Uterus (tissue), 2 donors: ENCODE measurements at regions not wholly inside any gene's neighbourhood (a gene's known extent, or its start where the extent isn't known, plus 50 kb on each side); places are given as distances from the start of the nearest gene placed in this dataset.

Experiments used
- POLR2A ChIP-seq, 2 donors: fragments of 450-650 bp; IDR thresholded peaks; one replicate each; pipeline ENCODE4 v1.6.1; 2016; ENCODE audit warnings: antibody characterized with exemption in 2 of 2, mild to moderate bottlenecking in 1 of 2, moderate library complexity in 1 of 2
- TF ChIP-seq, protein P1 (sequence below), 4 experiments: fragments of 200-600 bp in 2 of 4; fragments of 450-650 bp in 2 of 4; sonication (generic) in 2 of 4; IDR thresholded peaks; one replicate each; pipeline ENCODE4 v1.5.1; 2016 to 2019; ENCODE audit warnings: antibody characterized with exemption in 4 of 4, mild to moderate bottlenecking in 2 of 4, moderate library complexity in 1 of 4

GRCh38 chr22:47713941-47714340, 951.5 kb downstream of the TBC1D22A start:
- no peak for TF ChIP-seq POLR2A (IDR thresholded peaks at IDR 0.05)
- TF ChIP-seq, protein P1, sequence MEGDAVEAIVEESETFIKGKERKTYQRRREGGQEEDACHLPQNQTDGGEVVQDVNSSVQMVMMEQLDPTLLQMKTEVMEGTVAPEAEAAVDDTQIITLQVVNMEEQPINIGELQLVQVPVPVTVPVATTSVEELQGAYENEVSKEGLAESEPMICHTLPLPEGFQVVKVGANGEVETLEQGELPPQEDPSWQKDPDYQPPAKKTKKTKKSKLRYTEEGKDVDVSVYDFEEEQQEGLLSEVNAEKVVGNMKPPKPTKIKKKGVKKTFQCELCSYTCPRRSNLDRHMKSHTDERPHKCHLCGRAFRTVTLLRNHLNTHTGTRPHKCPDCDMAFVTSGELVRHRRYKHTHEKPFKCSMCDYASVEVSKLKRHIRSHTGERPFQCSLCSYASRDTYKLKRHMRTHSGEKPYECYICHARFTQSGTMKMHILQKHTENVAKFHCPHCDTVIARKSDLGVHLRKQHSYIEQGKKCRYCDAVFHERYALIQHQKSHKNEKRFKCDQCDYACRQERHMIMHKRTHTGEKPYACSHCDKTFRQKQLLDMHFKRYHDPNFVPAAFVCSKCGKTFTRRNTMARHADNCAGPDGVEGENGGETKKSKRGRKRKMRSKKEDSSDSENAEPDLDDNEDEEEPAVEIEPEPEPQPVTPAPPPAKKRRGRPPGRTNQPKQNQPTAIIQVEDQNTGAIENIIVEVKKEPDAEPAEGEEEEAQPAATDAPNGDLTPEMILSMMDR (IDR thresholded peaks at IDR 0.05), result no peak
